Thyroid gland (tissue), 4 donors: ENCODE measurements at regions not wholly inside any gene's neighbourhood (a gene's known extent, or its start where the extent isn't known, plus 50 kb on each side); places are given as distances from the start of the nearest gene placed in this dataset.

Experiments used
- DNase-seq, 2 donors: peaks; one replicate each; pipeline ENCODE4 v3.0.0-alpha.2; 2019
- H3K27ac ChIP-seq, 3 donors: fragments of 200-600 bp; sonication (generic); 1 replicate in 2 of 3; 2 replicates in 1 of 3; pipeline ENCODE4 v1.5.1; 2016 to 2019; ENCODE audit warnings: mild to moderate bottlenecking in 1 of 3, moderate library complexity in 1 of 3
- H3K27me3 ChIP-seq: fragments of 200-600 bp; sonication (generic); one replicate; pipeline ENCODE4 v1.5.1; 2019
- H3K36me3 ChIP-seq, 2 donors: fragments of 200-600 bp; sonication (generic); one replicate each; pipeline ENCODE4 v1.5.1; 2016 to 2019
- H3K4me1 ChIP-seq, 2 donors: fragments of 200-600 bp; sonication (generic); one replicate each; pipeline ENCODE4 v1.5.1; 2017 to 2019
- H3K4me3 ChIP-seq, 3 donors: fragments of 200-600 bp; sonication (generic); replicated peaks in 1 of 3; 1 replicate in 2 of 3; 2 replicates in 1 of 3; pipeline ENCODE4 v1.5.1; 2016; ENCODE audit warnings: mild to moderate bottlenecking in 1 of 3
- H3K9me3 ChIP-seq: fragments of 200-600 bp; sonication (generic); one replicate; pipeline ENCODE4 v1.5.1; 2017
- CTCF ChIP-seq, 6 experiments: fragments of 200-600 bp in 3 of 6; fragments of 450-650 bp in 3 of 6; sonication (generic) in 3 of 6; IDR thresholded peaks; one replicate each; pipeline ENCODE4 v1.5.1; 2016 to 2019; ENCODE audit warnings: antibody characterized with exemption in 6 of 6, mild to moderate bottlenecking in 2 of 6, inconsistent platforms in 1 of 6, moderate library complexity in 1 of 6
- POLR2A ChIP-seq, 2 donors: fragments of 450-650 bp; IDR thresholded peaks; one replicate each; pipeline ENCODE4 v1.6.1; 2017; ENCODE audit warnings: antibody characterized with exemption in 2 of 2, mild to moderate bottlenecking in 2 of 2, moderate library complexity in 1 of 2
- WGBS, 2 donors: methylation state at CpG; one replicate each; pipeline ENCODE4 v1.1.5; 2017; 5-methylcytosine and 5-hydroxymethylcytosine counted together
- intact Hi-C: fragments of 100-400 bp; cut with DNase I; formaldehyde crosslinking; loops from one replicate; pipeline ENCODE4 v1.15.1; 2023

GRCh38 chr3:137820366-137820765 lies 56.3 kb downstream of the SOX14 start:
- Histone ChIP-seq H3K4me1 (no peaks in the 10 kb centered on the region), H3K36me3 (no peaks in the 10 kb centered on the region), H3K4me3 (no peak overlapping the region), H3K27me3 (no peaks in the 10 kb centered on the region), H3K27ac (no peak overlapping the region), H3K9me3 (no peaks in the 10 kb centered on the region)
- TF ChIP-seq POLR2A (IDR thresholded peaks at IDR 0.05) (no peak), CTCF (IDR thresholded peaks at IDR 0.05) (no peak)
- intact Hi-C loops = no loop called here
- 38 to 41% methylated on average over 3 of the region's 3 CpGs for WGBS, 2 donors
- DNase-seq = no peak

- Histone ChIP-seq H3K27ac (no peak overlapping the region), H3K9me3 (no peaks in the 10 kb centered on the region), H3K4me3 (no peak overlapping the region), H3K27me3 (no peaks in the 10 kb centered on the region), H3K4me1 (peaks cover 7% of the 10 kb centered on the region in 2 donors), H3K36me3 (no peaks in the 10 kb centered on the region)
- DNase-seq = no peak
- intact Hi-C loops = no loop called here
- 19 to 50% methylated on average over 1 of the region's 1 CpG for WGBS, 2 donors
- no peak for TF ChIP-seq CTCF (IDR thresholded peaks at IDR 0.05)
- no peak for TF ChIP-seq POLR2A (IDR thresholded peaks at IDR 0.05)
Observed at GRCh38 chr3:137835096-137835495, 71.0 kb downstream of the SOX14 start.

GRCh38 chr3:137845194-137845593 lies 81.1 kb downstream of the SOX14 start:
- H3K36me3 ChIP-seq = no peaks in the 10 kb centered on the region
- no peak overlapping the region for H3K4me3 ChIP-seq
- no peaks in the 10 kb centered on the region for H3K9me3 ChIP-seq
- H3K27me3 ChIP-seq = no peaks in the 10 kb centered on the region
- WGBS, 2 donors = 12 to 24% methylated on average over 4 of the region's 4 CpGs
- intact Hi-C loops = no loop called here
- TF ChIP-seq CTCF (IDR thresholded peaks at IDR 0.05) (no peak), POLR2A (IDR thresholded peaks at IDR 0.05) (no peak)
- H3K27ac ChIP-seq = no peak overlapping the region
- no peak for DNase-seq
- H3K4me1 ChIP-seq = no peaks in the 10 kb centered on the region

- Histone ChIP-seq H3K4me1 (no peaks in the 10 kb centered on the region), H3K27me3 (no peaks in the 10 kb centered on the region), H3K4me3 (no peak overlapping the region), H3K9me3 (no peaks in the 10 kb centered on the region), H3K27ac (no peak overlapping the region), H3K36me3 (no peaks in the 10 kb centered on the region)
- intact Hi-C loops = no loop called here
- WGBS, 2 donors = 58 to 67% methylated on average over 3 of the region's 3 CpGs
- no peak for DNase-seq
- TF ChIP-seq POLR2A (IDR thresholded peaks at IDR 0.05) (no peak), CTCF (IDR thresholded peaks at IDR 0.05) (no peak)
Observed at GRCh38 chr3:137845666-137846065, 81.6 kb downstream of the SOX14 start.

GRCh38 chr3:137852391-137852830 lies 88.3 kb downstream of the SOX14 start:
- no peak overlapping the region for H3K4me3 ChIP-seq
- 21 to 27% methylated on average over 13 of the region's 13 CpGs for WGBS, 2 donors
- no peaks in the 10 kb centered on the region for H3K9me3 ChIP-seq
- no peaks in the 10 kb centered on the region for H3K27me3 ChIP-seq
- DNase-seq = no peak
- intact Hi-C loops = no loop called here
- H3K4me1 ChIP-seq = no peaks in the 10 kb centered on the region
- H3K27ac ChIP-seq = no peak overlapping the region
- no peak for TF ChIP-seq POLR2A (IDR thresholded peaks at IDR 0.05)
- no peak for TF ChIP-seq CTCF (IDR thresholded peaks at IDR 0.05)
- H3K36me3 ChIP-seq = no peaks in the 10 kb centered on the region
